Right lobe of liver (tissue), 4 donors: ENCODE measurements at regions not wholly inside any gene's neighbourhood (a gene's known extent, or its start where the extent isn't known, plus 50 kb on each side); places are given as distances from the start of the nearest gene placed in this dataset.

Experiments used
- CTCF ChIP-seq, 4 donors: fragments of 200-600 bp in 3 of 4; fragments of 450-650 bp in 1 of 4; IDR thresholded peaks; one replicate each; pipeline versions ENCODE4 v1.5.1 to v1.8.0; 2016 to 2022; ENCODE audit warnings: antibody characterized with exemption in 4 of 4, mild to moderate bottlenecking in 2 of 4
- POLR2A ChIP-seq: fragments of 450-650 bp; IDR thresholded peaks from one replicate; pipeline ENCODE4 v1.6.1; 2017; ENCODE audit warnings: antibody characterized with exemption, mild to moderate bottlenecking
- donor health status: DM: no; HTN: no; CAD: no.
- donor health status: DM: no; HTN: no; CAD: no.
- donor health status: DM: no; HTN: yes; CAD: no.

- no peak for TF ChIP-seq CTCF (IDR thresholded peaks at IDR 0.05)
- no peak for TF ChIP-seq POLR2A
Measured at GRCh38 chr16:6112700-6113099, 1015.1 kb upstream of the EEF2KMT start.
